GM21619 (cell line): ENCODE measurements at regions not wholly inside any gene's neighbourhood (a gene's known extent, or its start where the extent isn't known, plus 50 kb on each side); places are given as distances from the start of the nearest gene placed in this dataset.
"Not testable (repeated sequence)": the region's sequence is repeated elsewhere in the genome, so short reads cannot be mapped to it uniquely, and the experiment has no call there.

Source experiments
- ATAC-seq: cut with Tn5 transposase; IDR thresholded peaks from one replicate; pipeline ENCODE4 v1.9.1; 2021; ENCODE audit not compliant: unreplicated experiment

- no peak for ATAC-seq
Measured at GRCh38 chr6:103687430-103687829, 1172.3 kb downstream of the HACE1 start.

GRCh38 chr6:103680116-103680515 is 1179.6 kb downstream of the HACE1 start:
- ATAC-seq = no peak

- ATAC-seq = no peak
Measured at GRCh38 chr6:103677290-103677689, 1182.4 kb downstream of the HACE1 start.

GRCh38 chr6:103675807-103676406 is 1183.8 kb downstream of the HACE1 start:
- no peak for ATAC-seq

- no peak for ATAC-seq
Measured at GRCh38 chr6:103674790-103675189, 1184.9 kb downstream of the HACE1 start.

DNA sequence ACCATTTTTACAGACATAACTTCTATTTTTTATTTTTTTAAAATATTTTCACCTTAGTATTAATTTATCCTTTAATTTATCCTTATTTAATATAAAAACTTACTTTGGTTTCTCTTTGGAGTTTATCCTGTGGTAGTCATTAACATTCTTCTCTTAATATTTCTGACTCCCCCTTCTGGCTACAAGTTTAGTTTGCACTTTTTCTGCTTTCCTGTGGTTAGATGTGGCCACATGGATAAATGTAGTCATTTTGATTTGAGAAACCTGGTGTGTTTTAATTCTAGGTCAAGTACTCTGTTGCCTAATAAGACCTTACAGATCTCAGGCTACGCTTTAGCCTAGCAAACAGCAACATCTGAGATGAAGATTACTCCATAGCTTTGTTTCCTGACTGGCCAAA is 1187.5 kb downstream of the HACE1 start:
- no peak for ATAC-seq

- no peak for ATAC-seq
Measured at GRCh38 chr6:103629613-103630012, 1230.1 kb downstream of the HACE1 start.

GRCh38 chr6:103617642-103618041 is 1242.1 kb downstream of the HACE1 start:
- no peak for ATAC-seq

DNA sequence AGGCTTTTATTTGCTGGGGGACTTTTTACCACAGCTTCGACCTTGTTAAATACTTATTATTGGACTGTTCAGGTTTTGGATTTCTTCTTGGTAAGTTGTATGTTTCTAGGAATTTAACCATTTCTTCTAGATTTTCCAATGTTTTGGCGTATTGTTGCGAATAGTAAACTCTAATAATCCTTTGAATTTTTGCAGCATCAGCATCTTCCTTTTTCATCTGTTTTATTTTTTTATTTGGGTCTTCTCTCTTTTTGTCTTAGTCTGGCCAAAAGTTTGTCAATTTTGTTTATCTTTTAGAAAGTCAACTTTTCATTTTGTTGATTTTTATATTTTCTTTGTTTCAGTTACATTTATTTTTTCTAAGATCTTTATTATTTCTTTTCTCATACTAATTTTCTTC is 1272.0 kb downstream of the HACE1 start:
- no peak for ATAC-seq

DNA sequence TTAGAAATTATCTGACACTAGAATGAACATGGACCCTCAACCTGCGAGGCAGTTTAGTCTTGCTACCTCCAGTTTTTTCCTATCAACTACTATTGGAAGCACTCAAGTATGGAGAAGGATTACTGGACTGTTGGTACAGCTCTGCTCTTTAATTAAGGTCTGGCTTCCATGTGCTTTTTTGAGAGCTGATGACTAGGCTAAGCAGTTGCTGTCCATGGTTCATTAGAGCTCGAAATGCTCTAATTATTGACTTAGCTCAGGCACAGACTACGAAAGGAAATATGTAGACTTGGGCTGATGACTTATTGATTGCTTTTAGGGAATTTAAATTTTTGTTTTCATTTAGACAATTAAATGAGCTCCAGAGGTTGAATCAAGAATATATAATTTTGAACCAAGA is 1281.6 kb downstream of the HACE1 start:
- ATAC-seq = no peak

DNA sequence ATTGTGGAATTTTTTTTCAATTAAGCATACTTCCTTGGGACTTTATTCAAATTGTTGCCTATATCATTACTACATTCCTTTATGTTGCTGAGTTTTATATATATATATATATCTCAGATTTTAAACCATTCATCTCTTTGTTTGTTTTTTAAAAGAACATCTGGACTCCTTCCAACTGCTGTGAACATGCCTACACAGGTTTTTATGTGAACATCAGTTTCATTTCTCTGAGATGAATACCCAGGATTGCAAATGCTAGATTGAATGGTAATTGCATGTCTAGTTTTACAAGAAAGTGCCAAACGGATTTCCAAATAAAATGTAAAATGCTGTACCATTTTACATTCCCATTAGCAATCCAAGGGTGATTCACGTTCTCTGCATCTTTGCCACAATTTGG is 1289.3 kb downstream of the HACE1 start:
- no peak for ATAC-seq

DNA sequence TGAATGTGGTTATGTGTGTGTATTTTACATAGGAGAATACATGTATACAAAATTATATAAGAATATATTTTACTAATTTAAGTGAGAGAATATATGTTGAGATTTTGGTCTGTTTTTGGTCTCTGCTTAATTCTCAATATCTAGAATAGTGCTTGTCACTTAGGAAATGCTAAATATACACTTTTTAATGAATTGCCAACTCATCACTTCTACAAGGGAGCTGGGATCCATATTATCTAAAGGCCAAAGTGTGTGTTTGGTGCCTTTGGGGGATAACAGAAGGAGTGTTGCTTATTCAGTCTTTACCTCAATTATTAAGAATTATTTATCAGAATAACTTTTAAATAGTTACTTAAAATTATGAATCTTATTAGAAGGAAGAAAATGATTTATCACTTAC is 1304.8 kb downstream of the HACE1 start:
- no peak for ATAC-seq

DNA sequence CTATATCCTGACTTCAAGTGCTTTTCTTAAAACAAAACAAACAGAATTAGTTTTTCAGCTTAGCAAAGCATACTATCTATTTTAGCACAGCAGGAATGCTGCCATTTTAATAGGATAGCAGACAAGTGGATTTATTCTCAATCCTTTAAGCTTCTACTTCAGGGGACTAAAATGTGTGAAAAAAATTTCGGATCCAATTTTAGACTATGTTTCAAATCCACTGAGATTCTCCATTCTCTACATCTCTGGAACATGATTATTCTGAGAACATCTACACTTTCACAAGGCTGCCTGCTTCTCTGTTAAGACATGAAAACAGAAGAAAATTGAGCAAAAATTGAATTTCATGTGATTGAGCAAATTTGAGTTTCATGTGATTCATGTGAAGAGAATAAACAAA is 1321.3 kb downstream of the HACE1 start:
- no peak for ATAC-seq

- no peak for ATAC-seq
Measured at GRCh38 chr6:103534814-103535213, 1324.9 kb downstream of the HACE1 start.

- no peak for ATAC-seq
Measured at GRCh38 chr6:103534095-103534494, 1325.6 kb downstream of the HACE1 start.

- no peak for ATAC-seq
Measured at GRCh38 chr6:103522045-103522444, 1337.7 kb downstream of the HACE1 start.

GRCh38 chr6:103516336-103516735 is 1343.4 kb downstream of the HACE1 start:
- no peak for ATAC-seq

GRCh38 chr6:103507052-103507451 is 1352.7 kb downstream of the HACE1 start:
- ATAC-seq = no peak

DNA sequence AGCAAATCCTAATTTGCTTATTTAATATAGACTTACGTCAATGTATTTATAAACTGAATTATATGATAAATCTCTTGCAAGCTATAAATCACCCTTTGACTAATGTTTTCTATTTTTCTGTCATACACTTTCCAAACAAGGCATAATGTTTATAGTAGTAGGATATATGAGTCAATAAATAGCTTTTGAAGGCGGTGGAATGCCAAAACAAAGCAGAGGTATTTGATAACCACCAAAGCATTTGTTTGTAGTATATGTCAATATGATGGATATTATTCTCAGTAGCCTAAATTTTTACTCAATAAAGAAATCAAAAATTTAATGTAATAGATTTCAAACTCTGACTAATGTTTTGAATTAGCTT is 1354.6 kb downstream of the HACE1 start:
- ATAC-seq = no peak

- ATAC-seq = no peak
Measured at GRCh38 chr6:103504501-103505154, 1355.1 kb downstream of the HACE1 start.

DNA sequence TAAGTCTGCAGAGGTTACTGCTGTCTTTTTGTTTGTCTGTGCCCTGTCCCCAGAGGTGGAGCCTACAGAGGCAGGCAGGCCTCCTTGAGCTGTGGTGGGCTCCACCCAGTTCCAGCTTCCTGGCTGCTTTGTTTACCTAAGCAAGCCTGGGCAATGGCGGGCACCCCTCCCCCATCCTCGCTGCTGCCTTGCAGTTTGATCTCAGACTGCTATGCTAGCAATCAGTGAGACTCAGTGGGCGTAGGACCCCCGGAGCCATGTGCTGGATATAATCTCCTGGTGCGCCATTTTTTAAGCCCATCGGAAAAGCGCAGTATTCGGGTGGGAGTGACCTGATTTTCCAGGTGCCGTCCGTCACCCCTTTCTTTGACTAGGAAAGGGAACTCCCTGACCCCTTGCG is 1363.1 kb downstream of the HACE1 start:
- ATAC-seq = not testable (repeated sequence)

GRCh38 chr6:103456652-103457051 is 1403.1 kb downstream of the HACE1 start:
- no peak for ATAC-seq

- ATAC-seq = no peak
Measured at GRCh38 chr6:103455275-103455674, 1404.4 kb downstream of the HACE1 start.
